Activated T-helper 17 cell treated with anti-CD3 and anti-CD28 coated beads, Interleukin-2, amount 50 U/mL, for 72 hours (primary cell): ENCODE measurements at regions not wholly inside any gene's neighbourhood (a gene's known extent, or its start where the extent isn't known, plus 50 kb on each side); places are given as distances from the start of the nearest gene placed in this dataset.

ENCODE experiments used
- ATAC-seq: fragments of 150-1000 bp; cut with Tn5 transposase; replicated peaks from 2 replicates; pipeline ENCODE4 v1.10.0; 2021; ENCODE audit warnings: mild to moderate bottlenecking, moderate library complexity
- H3K27ac Mint-ChIP-seq: one replicate; pipeline ENCODE4 v1.8.0; 2022; ENCODE audit warnings: mixed read lengths
- H3K27me3 Mint-ChIP-seq: one replicate; pipeline ENCODE4 v1.8.0; 2022; ENCODE audit warnings: mixed read lengths
- H3K36me3 Mint-ChIP-seq: one replicate; pipeline ENCODE4 v1.8.0; 2022; ENCODE audit warnings: low read depth, mild to moderate bottlenecking, mixed read lengths
- H3K4me1 Mint-ChIP-seq: one replicate; pipeline ENCODE4 v1.8.0; 2022; ENCODE audit warnings: mixed read lengths
- H3K4me3 Mint-ChIP-seq: one replicate; pipeline ENCODE4 v1.8.0; 2022; ENCODE audit warnings: mild to moderate bottlenecking, mixed read lengths
- H3K9me3 Mint-ChIP-seq: one replicate; pipeline ENCODE4 v1.8.0; 2022; ENCODE audit warnings: mixed read lengths

DNA sequence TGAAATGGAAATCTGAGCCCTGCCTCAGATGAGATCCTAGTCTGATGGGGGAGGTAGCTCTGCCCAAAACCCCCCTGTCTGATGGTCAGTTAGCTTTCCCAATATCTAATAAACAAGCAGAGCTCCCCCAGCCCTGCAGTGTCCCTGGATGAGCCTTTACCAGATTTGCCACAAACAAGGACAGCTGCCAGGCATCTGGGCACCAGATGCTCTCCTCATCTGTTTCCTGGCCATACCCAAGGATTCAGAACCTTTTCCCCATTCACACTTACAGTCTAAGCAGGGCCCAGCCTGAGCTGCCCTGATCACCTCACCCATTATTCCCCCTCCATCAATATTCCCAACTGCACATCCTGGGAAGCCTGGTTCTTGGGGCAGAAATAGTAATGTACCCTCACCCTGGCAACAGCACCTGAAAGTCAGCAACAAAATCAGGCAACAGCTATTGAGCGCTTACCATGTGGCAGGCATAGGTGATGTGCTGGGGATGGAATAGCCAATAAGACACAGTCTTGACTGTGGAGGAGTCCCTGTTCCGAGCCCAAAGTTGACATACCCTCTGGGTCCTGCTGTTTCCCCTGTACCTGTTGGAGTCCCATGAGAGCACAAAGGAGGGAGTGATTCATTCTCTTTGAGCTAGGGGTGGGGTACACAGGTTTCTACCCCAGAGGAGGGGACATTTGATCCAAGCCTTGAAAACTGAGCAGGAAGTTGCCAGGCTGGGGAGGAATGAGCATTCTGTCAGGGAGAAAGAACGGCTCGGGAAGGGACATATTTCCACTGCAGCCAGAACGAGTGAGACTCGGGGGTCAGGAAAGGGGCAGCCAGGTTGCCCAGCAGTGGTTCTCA is 147.4 kb downstream of the TMEM132E start:
- H3K9me3 Mint-ChIP-seq, result no peaks in the 10 kb centered on the region
- ATAC-seq, result no peak
- H3K4me3 Mint-ChIP-seq, result no peak overlapping the region
- no peaks in the 10 kb centered on the region for H3K4me1 Mint-ChIP-seq
- H3K36me3 Mint-ChIP-seq, result no peaks in the 10 kb centered on the region
- no peak overlapping the region for H3K27ac Mint-ChIP-seq
- H3K27me3 Mint-ChIP-seq, result peaks cover 7% of the 10 kb centered on the region

DNA sequence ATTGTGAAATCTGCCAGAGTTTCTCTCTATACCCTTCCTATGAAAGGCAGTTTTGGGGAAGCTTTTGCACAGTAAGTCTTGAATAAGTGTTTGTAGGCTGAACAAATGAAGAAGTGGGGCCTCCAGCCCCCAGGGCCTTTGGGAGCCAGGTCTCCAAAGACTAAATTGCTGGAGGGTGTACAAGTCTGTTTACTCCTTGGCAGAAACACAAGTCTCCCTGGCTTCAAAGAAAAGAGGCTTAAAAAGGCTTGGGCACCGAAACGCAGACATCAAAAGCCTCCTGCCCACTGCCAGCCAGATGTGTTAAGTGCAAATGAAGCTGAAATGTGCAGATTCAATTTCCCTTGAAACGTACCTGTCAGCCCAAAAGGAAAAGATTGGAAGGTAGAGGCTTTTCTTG is 146.3 kb downstream of the TMEM132E start:
- no peaks in the 10 kb centered on the region for H3K9me3 Mint-ChIP-seq
- H3K27me3 Mint-ChIP-seq, result peaks cover 7% of the 10 kb centered on the region
- no peaks in the 10 kb centered on the region for H3K4me1 Mint-ChIP-seq
- no peak overlapping the region for H3K27ac Mint-ChIP-seq
- H3K4me3 Mint-ChIP-seq, result no peak overlapping the region
- ATAC-seq, result no peak
- no peaks in the 10 kb centered on the region for H3K36me3 Mint-ChIP-seq

- Mint-ChIP-seq H3K4me1 (no peaks in the 10 kb centered on the region), H3K27me3 (peaks cover 14% of the 10 kb centered on the region)
- no peak for ATAC-seq
These were observed 145.6 kb downstream of the TMEM132E start for GRCh38 chr17:34725008-34725407.

GRCh38 chr17:34723875-34724274 is 144.5 kb downstream of the TMEM132E start:
- no peak overlapping the region for H3K27ac Mint-ChIP-seq
- H3K36me3 Mint-ChIP-seq, result no peaks in the 10 kb centered on the region
- H3K9me3 Mint-ChIP-seq, result no peaks in the 10 kb centered on the region
- ATAC-seq, result no peak
- no peak overlapping the region for H3K4me3 Mint-ChIP-seq
- H3K4me1 Mint-ChIP-seq, result no peaks in the 10 kb centered on the region
- peaks cover 14% of the 10 kb centered on the region for H3K27me3 Mint-ChIP-seq

More at GRCh38 chr17:34725008-34725407, 145.6 kb downstream of the TMEM132E start:
- no peak overlapping the region for H3K27ac Mint-ChIP-seq
- no peak overlapping the region for H3K4me3 Mint-ChIP-seq
- H3K9me3 Mint-ChIP-seq, result no peaks in the 10 kb centered on the region
- H3K36me3 Mint-ChIP-seq, result no peaks in the 10 kb centered on the region

- Mint-ChIP-seq H3K27ac (no peak overlapping the region), H3K27me3 (peaks cover 17% of the 10 kb centered on the region), H3K4me3 (no peak overlapping the region), H3K9me3 (no peaks in the 10 kb centered on the region), H3K36me3 (no peaks in the 10 kb centered on the region), H3K4me1 (no peaks in the 10 kb centered on the region)
- no peak for ATAC-seq
These were observed 141.9 kb downstream of the TMEM132E start for GRCh38 chr17:34721326-34721725.

GRCh38 chr17:34720760-34721159 is 141.4 kb downstream of the TMEM132E start:
- Mint-ChIP-seq H3K9me3 (no peaks in the 10 kb centered on the region), H3K36me3 (no peaks in the 10 kb centered on the region), H3K27me3 (peaks cover 17% of the 10 kb centered on the region), H3K4me3 (no peak overlapping the region), H3K27ac (no peak overlapping the region), H3K4me1 (no peaks in the 10 kb centered on the region)
- no peak for ATAC-seq

DNA sequence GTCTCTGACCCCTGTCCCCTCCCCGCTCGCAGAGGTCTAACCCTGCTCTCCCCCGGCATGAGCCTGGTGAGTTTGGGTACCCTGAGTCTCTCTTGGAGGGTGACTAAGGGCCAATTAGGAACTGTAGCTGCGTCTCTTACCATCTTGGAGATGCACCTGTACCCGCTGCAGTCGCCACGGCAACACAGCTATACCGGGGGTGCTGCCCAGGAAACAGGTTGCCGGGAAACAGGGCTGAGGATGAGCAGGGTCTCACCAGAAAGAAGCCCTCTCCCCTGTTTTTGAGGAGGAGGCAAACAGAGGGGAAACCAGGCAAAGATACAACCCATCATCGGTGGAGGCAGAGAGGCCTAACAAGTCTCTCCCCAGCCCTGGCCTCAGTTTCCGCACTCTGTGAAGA is 140.2 kb downstream of the TMEM132E start:
- no peak overlapping the region for H3K4me3 Mint-ChIP-seq
- H3K36me3 Mint-ChIP-seq, result no peaks in the 10 kb centered on the region
- H3K9me3 Mint-ChIP-seq, result no peaks in the 10 kb centered on the region
- H3K27me3 Mint-ChIP-seq, result peaks cover 17% of the 10 kb centered on the region
- H3K4me1 Mint-ChIP-seq, result no peaks in the 10 kb centered on the region
- no peak overlapping the region for H3K27ac Mint-ChIP-seq
- no peak for ATAC-seq

GRCh38 chr17:34717092-34717491 is 137.7 kb downstream of the TMEM132E start:
- Mint-ChIP-seq H3K4me3 (no peak overlapping the region), H3K27ac (no peak overlapping the region), H3K4me1 (no peaks in the 10 kb centered on the region), H3K9me3 (no peaks in the 10 kb centered on the region), H3K27me3 (peaks cover 21% of the 10 kb centered on the region), H3K36me3 (no peaks in the 10 kb centered on the region)
- no peak for ATAC-seq

DNA sequence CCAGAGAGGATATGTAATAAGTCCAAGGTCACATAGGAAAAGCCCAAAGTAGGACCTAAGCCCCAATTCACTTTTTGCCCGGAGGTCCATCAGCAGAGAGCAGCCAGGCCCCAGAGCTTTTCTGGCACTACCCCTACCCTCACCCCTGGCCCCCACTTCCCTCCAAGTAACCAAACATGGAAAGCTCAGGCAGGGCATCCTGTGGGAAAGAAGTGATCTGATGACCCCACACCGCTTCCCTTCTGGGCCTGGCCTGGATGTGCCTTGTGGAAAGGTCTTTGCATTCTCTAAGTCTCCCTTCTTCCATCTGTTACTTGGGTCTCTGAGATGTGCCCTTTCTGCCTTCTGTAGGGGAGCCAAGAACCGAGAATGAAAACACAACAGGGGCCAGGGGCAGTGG is 136.9 kb downstream of the TMEM132E start:
- Mint-ChIP-seq H3K9me3 (no peaks in the 10 kb centered on the region), H3K36me3 (no peaks in the 10 kb centered on the region), H3K27ac (no peak overlapping the region), H3K4me3 (no peak overlapping the region), H3K4me1 (no peaks in the 10 kb centered on the region), H3K27me3 (peaks cover 21% of the 10 kb centered on the region)
- no peak for ATAC-seq

- Mint-ChIP-seq H3K9me3 (no peaks in the 10 kb centered on the region), H3K4me1 (no peaks in the 10 kb centered on the region), H3K36me3 (no peaks in the 10 kb centered on the region), H3K4me3 (no peak overlapping the region), H3K27me3 (peaks cover 23% of the 10 kb centered on the region), H3K27ac (peak overlapping the region; percentile 21)
- ATAC-seq, result no peak
These were observed 136.1 kb downstream of the TMEM132E start for GRCh38 chr17:34715504-34715903.

DNA sequence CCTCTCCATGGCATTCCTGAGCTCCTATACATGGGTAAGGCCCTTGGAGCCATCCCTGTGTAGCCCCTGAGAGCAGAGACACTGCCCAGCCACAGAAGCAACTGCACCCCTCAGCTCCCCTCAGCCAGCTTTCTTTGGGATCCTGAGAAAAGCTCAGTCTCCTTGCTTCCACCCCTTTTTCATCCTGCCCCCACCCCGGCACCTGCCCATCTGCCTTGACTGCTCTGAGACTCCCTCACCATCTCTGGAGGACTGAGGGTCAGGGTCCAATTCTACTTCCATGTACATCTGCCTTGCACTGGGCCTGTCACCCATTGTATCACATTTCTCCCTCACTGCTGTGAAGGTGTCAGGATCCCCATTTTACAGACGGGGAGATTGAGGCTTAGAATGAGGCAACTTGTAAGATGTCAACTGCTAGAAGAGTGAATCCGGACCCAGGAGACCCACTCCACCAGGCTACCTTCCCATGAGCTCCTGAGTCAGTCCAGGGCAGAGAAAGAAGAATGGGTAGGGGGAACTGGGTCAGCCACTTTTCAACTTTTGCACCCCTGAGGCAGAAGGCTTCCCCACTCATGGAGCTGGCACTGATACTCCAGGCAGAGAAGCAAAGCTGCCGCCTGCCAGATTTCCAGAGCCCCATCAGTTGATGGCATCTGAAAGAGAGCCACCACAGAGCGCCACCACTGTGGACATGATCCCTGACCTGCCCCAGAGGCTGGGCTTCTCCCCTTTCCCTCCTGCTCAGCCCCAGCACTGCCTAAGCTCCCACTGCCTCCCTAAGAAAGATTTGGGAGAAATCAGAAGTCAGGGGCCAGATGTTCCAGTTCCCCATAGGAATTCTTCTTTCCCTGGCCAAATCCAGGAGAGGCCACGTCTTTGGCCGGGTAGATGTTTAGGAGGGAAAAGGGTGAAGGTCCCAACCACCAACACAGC is 135.4 kb downstream of the TMEM132E start:
- Mint-ChIP-seq H3K36me3 (no peaks in the 10 kb centered on the region), H3K9me3 (no peaks in the 10 kb centered on the region), H3K27ac (no peak overlapping the region), H3K4me3 (no peak overlapping the region), H3K27me3 (peaks cover 22% of the 10 kb centered on the region), H3K4me1 (no peaks in the 10 kb centered on the region)
- ATAC-seq, result no peak

DNA sequence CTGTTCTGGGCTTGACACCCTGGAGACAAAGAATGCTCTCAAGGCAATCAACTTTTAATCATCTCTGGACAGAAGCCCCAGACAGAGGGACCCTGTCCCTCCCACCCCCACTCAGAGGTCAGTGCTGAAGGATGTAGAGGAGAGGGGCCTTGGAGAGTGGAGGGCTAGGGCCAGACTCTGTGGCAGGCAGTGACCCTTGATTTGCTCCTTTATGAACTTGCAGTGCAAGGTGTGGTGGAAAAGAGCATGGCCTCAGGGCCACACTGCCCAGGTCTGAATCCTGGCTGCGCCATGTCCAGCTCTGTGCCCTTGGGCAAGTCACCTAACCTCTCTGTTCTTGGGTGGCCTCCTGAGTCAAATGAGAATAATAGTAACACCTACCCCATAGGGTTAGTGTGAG is 134.3 kb downstream of the TMEM132E start:
- Mint-ChIP-seq H3K4me3 (no peak overlapping the region), H3K9me3 (no peaks in the 10 kb centered on the region), H3K27ac (no peak overlapping the region), H3K36me3 (no peaks in the 10 kb centered on the region), H3K27me3 (peaks cover 27% of the 10 kb centered on the region), H3K4me1 (no peaks in the 10 kb centered on the region)
- ATAC-seq, result no peak

DNA sequence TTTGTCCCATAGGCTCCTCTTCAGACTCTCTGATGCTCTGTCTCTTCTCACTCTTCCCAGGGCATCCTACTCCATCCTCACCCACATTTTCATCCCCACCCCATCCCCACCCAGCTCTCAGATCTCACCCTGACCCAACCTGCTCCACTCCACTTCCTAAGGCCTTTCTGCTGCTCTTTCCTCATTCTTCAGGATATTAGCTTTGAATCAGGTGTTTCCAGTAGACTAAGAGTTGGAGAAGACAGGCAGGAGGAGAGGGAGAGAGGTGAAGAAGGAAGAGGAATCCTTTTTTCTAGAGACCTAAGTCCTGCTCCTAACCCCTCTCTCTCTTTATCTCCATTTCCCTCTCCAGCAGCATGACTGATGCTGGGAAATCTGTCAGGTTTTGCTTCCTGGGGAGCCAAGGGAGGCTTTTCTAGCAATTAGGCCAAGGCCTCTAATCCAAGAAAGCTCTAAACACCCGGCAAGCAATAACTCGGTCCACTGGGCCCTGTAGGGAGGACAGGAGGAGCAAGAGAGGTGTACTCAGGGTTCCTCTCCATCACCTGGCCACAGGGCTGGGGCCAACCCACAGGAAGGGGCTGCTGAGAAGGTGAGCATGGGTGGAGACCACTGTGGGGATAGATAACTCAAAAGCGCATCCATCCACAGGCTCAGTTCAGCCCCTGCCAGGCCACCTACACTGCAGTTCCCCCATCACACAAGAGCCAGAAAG is 133.3 kb downstream of the TMEM132E start:
- no peaks in the 10 kb centered on the region for H3K4me1 Mint-ChIP-seq
- H3K4me3 Mint-ChIP-seq, result no peak overlapping the region
- H3K27ac Mint-ChIP-seq, result no peak overlapping the region
- peaks cover 24% of the 10 kb centered on the region for H3K27me3 Mint-ChIP-seq
- H3K36me3 Mint-ChIP-seq, result no peaks in the 10 kb centered on the region
- no peak for ATAC-seq
- no peaks in the 10 kb centered on the region for H3K9me3 Mint-ChIP-seq

DNA sequence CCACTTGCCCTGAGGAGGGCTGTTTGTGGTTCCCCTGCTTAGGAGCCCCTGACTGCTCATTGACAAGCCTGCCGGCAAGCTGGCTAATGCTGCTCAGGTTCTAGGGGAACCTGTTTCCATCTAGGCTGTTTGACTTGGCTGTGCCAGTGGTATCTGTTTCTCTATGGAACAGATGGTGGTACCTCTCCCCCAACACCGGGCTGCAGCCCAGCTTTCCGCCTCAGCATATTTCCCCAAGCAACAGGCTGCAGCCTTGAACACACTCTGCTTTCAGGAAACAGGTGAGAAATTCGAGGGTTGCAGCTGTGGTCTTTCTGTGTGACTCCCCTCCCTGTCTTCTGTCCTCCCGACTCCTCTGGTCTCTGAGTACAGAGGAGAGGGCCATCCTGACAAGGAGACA is 132.3 kb downstream of the TMEM132E start:
- Mint-ChIP-seq H3K4me3 (no peak overlapping the region), H3K9me3 (no peaks in the 10 kb centered on the region), H3K27ac (no peak overlapping the region), H3K27me3 (peaks cover 25% of the 10 kb centered on the region), H3K36me3 (no peaks in the 10 kb centered on the region), H3K4me1 (no peaks in the 10 kb centered on the region)
- no peak for ATAC-seq
